Breast epithelium (tissue), 3 donors: ENCODE measurements at regions not wholly inside any gene's neighbourhood (a gene's known extent, or its start where the extent isn't known, plus 50 kb on each side); places are given as distances from the start of the nearest gene placed in this dataset.

Experiments
- CTCF ChIP-seq, 3 donors: fragments of 450-650 bp; IDR thresholded peaks; one replicate each; pipeline ENCODE4 v1.5.1; 2016 to 2017; ENCODE audit warnings: antibody characterized with exemption in 3 of 3, mild to moderate bottlenecking in 3 of 3, moderate library complexity in 3 of 3
- POLR2AphosphoS5 ChIP-seq, 3 donors: sonication (generic); formaldehyde crosslinking; IDR thresholded peaks; one replicate each; pipeline ENCODE4 v1.6.1; 2017; ENCODE audit warnings: antibody characterized with exemption in 3 of 3

GRCh38 chr3:24953060-24953771 lies 458.6 kb upstream of the THRB start:
- TF ChIP-seq CTCF (IDR thresholded peaks at IDR 0.05) (no peak), POLR2AphosphoS5 (IDR thresholded peaks at IDR 0.05) (no peak)
